ENCODE measurements at regions not wholly inside any gene's neighbourhood (a gene's known extent, or its start where the extent isn't known, plus 50 kb on each side); places are given as distances from the start of the nearest gene placed in this dataset.

DNA sequence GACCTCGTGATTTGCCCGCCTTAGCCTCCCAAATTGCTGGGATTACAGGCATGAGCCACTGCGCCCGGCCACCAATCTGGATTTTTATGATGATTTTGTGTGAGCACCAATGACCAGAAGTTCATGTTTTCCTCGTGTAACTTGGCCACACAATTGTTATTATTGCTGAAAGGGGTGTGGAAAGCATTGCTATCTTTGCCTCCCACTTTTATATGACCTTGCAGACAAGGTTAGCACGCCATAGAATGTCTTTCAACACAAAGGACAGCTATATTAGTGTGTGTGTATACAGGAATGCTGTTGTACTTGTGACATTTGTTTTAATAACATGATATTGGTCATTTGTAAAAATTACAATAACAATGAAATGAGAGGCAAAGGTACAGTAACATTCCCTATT, 155.0 kb upstream of the ERCC6L2 start:
- in situ Hi-C loops (cut with HindIII; ENCODE audit: low sequenced_read_pairs): no loop called here
- H3K4me3 ChIP-seq (ENCODE audit: low read depth, low read length): no peak overlapping the region
- TF ChIP-seq, protein P1, sequence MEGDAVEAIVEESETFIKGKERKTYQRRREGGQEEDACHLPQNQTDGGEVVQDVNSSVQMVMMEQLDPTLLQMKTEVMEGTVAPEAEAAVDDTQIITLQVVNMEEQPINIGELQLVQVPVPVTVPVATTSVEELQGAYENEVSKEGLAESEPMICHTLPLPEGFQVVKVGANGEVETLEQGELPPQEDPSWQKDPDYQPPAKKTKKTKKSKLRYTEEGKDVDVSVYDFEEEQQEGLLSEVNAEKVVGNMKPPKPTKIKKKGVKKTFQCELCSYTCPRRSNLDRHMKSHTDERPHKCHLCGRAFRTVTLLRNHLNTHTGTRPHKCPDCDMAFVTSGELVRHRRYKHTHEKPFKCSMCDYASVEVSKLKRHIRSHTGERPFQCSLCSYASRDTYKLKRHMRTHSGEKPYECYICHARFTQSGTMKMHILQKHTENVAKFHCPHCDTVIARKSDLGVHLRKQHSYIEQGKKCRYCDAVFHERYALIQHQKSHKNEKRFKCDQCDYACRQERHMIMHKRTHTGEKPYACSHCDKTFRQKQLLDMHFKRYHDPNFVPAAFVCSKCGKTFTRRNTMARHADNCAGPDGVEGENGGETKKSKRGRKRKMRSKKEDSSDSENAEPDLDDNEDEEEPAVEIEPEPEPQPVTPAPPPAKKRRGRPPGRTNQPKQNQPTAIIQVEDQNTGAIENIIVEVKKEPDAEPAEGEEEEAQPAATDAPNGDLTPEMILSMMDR (IDR thresholded peaks at IDR 0.05; ENCODE audit: low read depth, low read length, missing control alignments): no peak
- no peak for DNase-seq (ENCODE audit: low read depth)

DNA sequence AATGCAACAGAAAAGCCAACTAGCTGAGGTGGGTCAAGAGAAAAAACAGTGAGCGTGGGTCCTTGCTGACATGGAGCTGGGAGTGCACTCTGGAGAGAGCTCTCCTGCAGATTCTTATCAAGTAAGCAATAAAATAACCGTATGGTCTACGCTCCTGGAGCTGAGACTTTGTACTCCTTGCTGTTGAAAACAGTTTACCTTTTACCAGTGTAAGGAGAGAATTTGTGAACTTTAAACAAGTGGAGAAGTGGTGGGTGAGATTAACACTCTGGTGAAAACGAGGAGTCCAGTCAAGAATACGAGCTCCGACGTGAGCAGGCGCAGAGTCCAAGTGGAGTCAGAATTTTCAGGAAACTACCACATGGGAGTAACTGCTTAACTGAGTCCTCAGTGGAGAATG, 156.1 kb upstream of the ERCC6L2 start:
- no peak for DNase-seq (ENCODE audit: low read depth)
- TF ChIP-seq, protein P1 (IDR thresholded peaks at IDR 0.05; ENCODE audit: low read depth, low read length, missing control alignments): no peak
- H3K4me3 ChIP-seq (ENCODE audit: low read depth, low read length): no peak overlapping the region
- in situ Hi-C loops (cut with HindIII; ENCODE audit: low sequenced_read_pairs): no loop called here

DNA sequence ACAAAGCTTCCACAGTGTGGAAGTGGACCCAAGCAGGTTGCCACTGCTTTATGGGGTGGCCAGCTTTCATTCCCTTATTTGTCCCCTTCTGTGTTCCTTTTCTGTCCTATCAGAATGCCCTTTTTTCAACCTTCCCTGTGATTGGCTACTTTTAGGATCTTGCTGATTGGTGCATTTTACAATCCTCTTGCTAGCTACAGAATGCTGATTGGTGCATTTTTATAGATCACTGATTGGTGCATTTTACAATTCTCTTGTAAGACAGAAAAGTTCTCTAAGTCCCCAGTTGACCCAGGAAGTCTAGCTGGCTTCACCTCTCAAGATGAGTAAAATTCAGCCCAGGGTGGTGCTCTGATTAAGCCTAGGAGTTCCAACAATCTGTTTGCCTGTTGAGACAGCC, 157.2 kb upstream of the ERCC6L2 start:
- TF ChIP-seq, protein P1 (IDR thresholded peaks at IDR 0.05; ENCODE audit: low read depth, low read length, missing control alignments): no peak
- DNase-seq (ENCODE audit: low read depth): no peak
- in situ Hi-C loops (cut with HindIII; ENCODE audit: low sequenced_read_pairs): no loop called here
- no peak overlapping the region for H3K4me3 ChIP-seq (ENCODE audit: low read depth, low read length)

DNA sequence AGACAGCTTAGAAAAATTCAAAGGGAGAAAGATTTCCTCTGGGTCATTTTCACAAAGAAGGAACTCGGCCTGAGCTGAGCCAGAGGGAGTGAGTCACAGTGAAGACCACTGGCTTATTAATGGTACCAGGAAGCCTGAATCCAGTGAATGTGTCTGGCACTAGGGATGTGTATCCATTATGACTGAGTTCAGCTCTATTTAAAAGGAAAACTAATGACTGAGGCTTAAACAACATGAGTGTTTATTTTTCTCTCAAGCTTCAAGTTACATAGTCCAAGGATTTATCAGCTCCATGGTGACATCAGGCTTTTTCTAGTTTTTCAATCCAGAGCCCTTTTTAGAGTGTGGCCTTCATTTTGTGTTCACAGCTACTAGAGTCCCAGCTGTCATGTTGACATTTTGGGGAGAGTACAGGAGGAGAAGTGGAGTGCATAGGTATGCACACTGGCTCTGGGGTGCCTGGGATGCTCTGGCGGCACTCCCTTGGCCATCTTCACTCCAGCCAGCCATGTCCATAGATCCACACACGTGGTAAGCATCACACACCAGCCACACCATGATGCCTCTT, 159.5 kb upstream of the ERCC6L2 start:
- TF ChIP-seq, protein P1 (IDR thresholded peaks at IDR 0.05; ENCODE audit: low read depth, low read length, missing control alignments): no peak
- in situ Hi-C loops (cut with HindIII; ENCODE audit: low sequenced_read_pairs): no loop called here
- DNase-seq (ENCODE audit: low read depth): no peak
- no peak overlapping the region for H3K4me3 ChIP-seq (ENCODE audit: low read depth, low read length)

DNA sequence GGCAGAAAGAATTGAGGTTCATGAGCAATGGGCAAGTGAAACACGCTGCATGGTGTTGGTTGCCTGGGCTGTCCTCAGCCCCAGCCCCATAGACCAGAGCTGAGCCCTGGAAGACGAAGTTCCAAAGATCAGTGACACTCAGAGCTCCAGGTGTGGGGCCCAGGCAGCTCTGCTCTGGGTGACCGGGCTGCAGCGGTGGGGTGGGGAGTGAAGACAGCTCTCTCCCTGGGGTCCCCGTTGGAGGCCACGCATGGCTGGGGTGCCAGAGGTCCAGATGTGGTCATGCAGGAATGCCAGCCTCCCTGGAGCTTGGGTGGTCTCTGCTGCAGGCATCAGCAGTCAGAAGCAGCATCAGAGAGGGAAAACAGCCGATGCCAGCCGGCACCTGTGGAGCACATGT, 165.0 kb upstream of the ERCC6L2 start:
- DNase-seq (ENCODE audit: low read depth): no peak
- TF ChIP-seq, protein P1 (IDR thresholded peaks at IDR 0.05; ENCODE audit: low read depth, low read length, missing control alignments): no peak
- in situ Hi-C loops (cut with HindIII; ENCODE audit: low sequenced_read_pairs): no loop called here
- H3K4me3 ChIP-seq (ENCODE audit: low read depth, low read length): no peak overlapping the region

DNA sequence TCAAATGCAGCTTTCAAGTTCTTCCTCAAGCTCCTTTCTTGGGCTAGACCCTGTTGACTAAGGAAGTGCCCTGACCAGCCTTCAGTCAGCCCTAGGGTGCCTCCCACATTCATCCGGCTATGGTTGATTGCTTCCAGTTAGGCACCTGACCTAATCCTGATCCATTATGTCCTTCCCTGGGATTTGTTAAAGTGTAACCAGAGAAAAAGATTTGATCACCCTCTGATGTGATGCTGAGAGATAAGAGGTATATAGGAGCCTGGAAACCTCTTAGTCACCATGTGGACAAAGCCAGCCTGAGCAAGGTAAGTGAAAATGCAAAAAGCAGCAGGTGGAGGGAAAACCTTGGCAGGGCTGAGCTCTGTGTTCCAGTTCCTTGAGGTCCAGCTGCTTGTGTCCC, 178.8 kb upstream of the ERCC6L2 start:
- in situ Hi-C loops (cut with HindIII; ENCODE audit: low sequenced_read_pairs): no loop called here
- TF ChIP-seq, protein P1 (IDR thresholded peaks at IDR 0.05; ENCODE audit: low read depth, low read length, missing control alignments): no peak
- H3K4me3 ChIP-seq (ENCODE audit: low read depth, low read length): no peak overlapping the region
- DNase-seq (ENCODE audit: low read depth): no peak

DNA sequence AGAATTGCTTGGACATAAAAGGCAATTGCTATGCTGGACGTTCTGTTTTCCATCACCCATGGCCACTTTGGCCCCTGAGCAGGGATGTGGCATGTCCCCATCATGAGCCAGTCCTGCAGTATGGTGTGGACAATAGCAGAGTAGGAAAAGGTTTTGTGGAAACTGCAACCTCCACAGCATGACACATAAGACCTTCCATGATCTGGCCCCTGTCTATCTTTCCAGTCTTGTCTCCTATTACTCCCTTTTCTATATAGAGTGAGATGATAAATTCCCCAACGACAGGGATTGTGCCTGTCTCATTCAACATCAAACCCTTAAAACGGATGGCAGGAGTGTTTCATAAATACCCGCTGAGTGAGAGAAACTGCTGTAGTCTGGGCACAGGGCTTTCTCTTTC, 174.7 kb upstream of the PTCH1 start:
- DNase-seq (ENCODE audit: low read depth): no peak
- H3K4me3 ChIP-seq (ENCODE audit: low read depth, low read length): no peak overlapping the region
- in situ Hi-C loops (cut with HindIII; ENCODE audit: low sequenced_read_pairs): no loop called here
- TF ChIP-seq, protein P1 (IDR thresholded peaks at IDR 0.05; ENCODE audit: low read depth, low read length, missing control alignments): no peak

Measured in astrocyte of the cerebellum (primary cell).